SK-N-SH (cell line): ENCODE measurements at regions not wholly inside any gene's neighbourhood (a gene's known extent, or its start where the extent isn't known, plus 50 kb on each side); places are given as distances from the start of the nearest gene placed in this dataset.

Experiments used
- CTCF ChIA-PET: fragments of 300-600, 350-600 bp; formaldehyde crosslinking; extraction: SDS; loops from one replicate; lab custom pipeline; 2021; lab: Yijun Ruan, JAX
- POLR2A ChIA-PET: fragments of 350-600 bp; sonication (Branson Sonifier 250); formaldehyde crosslinking; extraction: SDS; loops from one replicate; lab custom pipeline; 2020; ENCODE audit warnings: antibody characterized with exemption, inconsistent platforms; lab: Yijun Ruan, JAX
- DNase-seq: peaks from one replicate; pipeline ENCODE4 v3.0.0; 2012
- H2AFZ ChIP-seq: fragments of 200-600 bp; sonication (generic); 2 replicates; pipeline ENCODE4 v1.8.1; 2016; ENCODE audit warnings: antibody characterized with exemption, mild to moderate bottlenecking, low read depth
- H3F3A ChIP-seq: fragments of 200-600 bp; sonication (generic); replicated peaks from 2 replicates; pipeline ENCODE3; 2016; ENCODE audit warnings: antibody characterized with exemption, mild to moderate bottlenecking; ENCODE audit not compliant: insufficient read depth
- H3K27ac ChIP-seq, 2 experiments: fragments of 200-500 bp in 1 of 2; fragments of 200-600 bp in 1 of 2; sonication (Bioruptor generic) in 1 of 2; sonication (generic), shearing (Covaris generic) in 1 of 2; 2 replicates each; pipeline versions ENCODE4 v1.5.1 to v1.6.1; 2014 to 2016; ENCODE audit warnings: low read depth in 2 of 2, inconsistent platforms in 1 of 2, low read length in 1 of 2, mild to moderate bottlenecking in 1 of 2, mixed read lengths in 1 of 2
- H3K27me3 ChIP-seq: fragments of 200-600 bp; sonication (generic), shearing (Covaris generic); 2 replicates; pipeline ENCODE4 v1.6.1; 2016; ENCODE audit warnings: mixed run types; ENCODE audit not compliant: insufficient read depth
- H3K36me3 ChIP-seq, 2 experiments: fragments of 200-500 bp in 1 of 2; fragments of 200-600 bp in 1 of 2; sonication (Bioruptor generic) in 1 of 2; sonication (generic) in 1 of 2; replicated peaks in 1 of 2; 2 replicates each; pipeline versions ENCODE3 to v1.5.1; 2014 to 2016; ENCODE audit warnings: low read length in 1 of 2, mild to moderate bottlenecking in 1 of 2; ENCODE audit not compliant: insufficient read depth in 2 of 2, control insufficient read depth in 1 of 2
- H3K4me1 ChIP-seq, 2 experiments: fragments of 200-500 bp in 1 of 2; fragments of 200-600 bp in 1 of 2; sonication (Bioruptor generic) in 1 of 2; sonication (generic), shearing (Covaris generic) in 1 of 2; 2 replicates each; pipeline versions ENCODE4 v1.5.1 to v1.6.1; 2014 to 2016; ENCODE audit warnings: low read depth in 1 of 2, low read length in 1 of 2, mixed run types in 1 of 2; ENCODE audit not compliant: insufficient read depth in 2 of 2, control insufficient read depth in 1 of 2
- H3K4me2 ChIP-seq: fragments of 200-600 bp; sonication (generic), shearing (Covaris generic); 2 replicates; pipeline ENCODE4 v1.6.1; 2017; ENCODE audit warnings: mixed run types
- H3K4me3 ChIP-seq, 2 experiments: fragments of 200-500 bp in 1 of 2; fragments of 200-600 bp in 1 of 2; sonication (Bioruptor generic) in 1 of 2; sonication (generic), shearing (Covaris generic) in 1 of 2; 2 replicates each; pipeline versions ENCODE4 v1.5.1 to v1.8.1; 2014 to 2016; ENCODE audit warnings: low read depth in 2 of 2, inconsistent platforms in 1 of 2, low read length in 1 of 2, mild to moderate bottlenecking in 1 of 2, mixed read lengths in 1 of 2, moderate library complexity in 1 of 2
- H3K79me2 ChIP-seq: fragments of 200-600 bp; sonication (generic); 2 replicates; pipeline ENCODE4 v1.8.1; 2017; ENCODE audit warnings: mild to moderate bottlenecking; ENCODE audit not compliant: insufficient read depth
- H3K9ac ChIP-seq: fragments of 200-600 bp; sonication (generic); 2 replicates; pipeline ENCODE4 v1.6.1; 2017; ENCODE audit warnings: mixed run types
- H3K9me2 ChIP-seq: fragments of 200-600 bp; sonication (generic); 2 replicates; pipeline ENCODE4 v1.6.1; 2017; ENCODE audit warnings: mixed run types
- H3K9me3 ChIP-seq: fragments of 200-600 bp; sonication (generic); 2 replicates; pipeline ENCODE4 v1.6.1; 2017; ENCODE audit warnings: mixed run types, mild to moderate bottlenecking, moderate library complexity
- H4K20me1 ChIP-seq: fragments of 200-600 bp; sonication (generic); 2 replicates; pipeline ENCODE4 v1.6.1; 2017; ENCODE audit warnings: mild to moderate bottlenecking, mixed run types; ENCODE audit not compliant: insufficient read depth
- EP300 ChIP-seq, 2 experiments: IDR thresholded peaks; 2 replicates each; pipeline versions ENCODE4 v1.4.0 to v1.6.1; 2012; ENCODE audit warnings: borderline replicate concordance in 1 of 2, low read depth in 1 of 2, low read length in 1 of 2
- FOXJ3 ChIP-seq: sonication (generic); formaldehyde crosslinking; IDR thresholded peaks from 2 replicates; pipeline ENCODE4 v1.5.1; 2020; ENCODE audit warnings: mild to moderate bottlenecking, missing genetic modification reagents
- MEF2A ChIP-seq: IDR thresholded peaks from 2 replicates; pipeline ENCODE4 v1.4.0; 2012; ENCODE audit warnings: low read depth, borderline replicate concordance
- MXI1 ChIP-seq: IDR thresholded peaks from 2 replicates; pipeline ENCODE4 v1.6.1; 2012; ENCODE audit warnings: mild to moderate bottlenecking, low read depth, low read length, improper control_type of control experiment
- RAD21 ChIP-seq: IDR thresholded peaks from 2 replicates; pipeline ENCODE4 v1.6.1; 2012; ENCODE audit warnings: mild to moderate bottlenecking, low read length
- RCOR1 ChIP-seq: fragments of 150-350 bp; IDR thresholded peaks from 2 replicates; pipeline ENCODE4 v1.6.1; 2017; ENCODE audit warnings: antibody characterized with exemption, low read length
- RFX5 ChIP-seq: IDR thresholded peaks from 2 replicates; pipeline ENCODE4 v1.6.1; 2012; ENCODE audit warnings: mild to moderate bottlenecking, improper control_type of control experiment, low read length
- RXRA ChIP-seq: IDR thresholded peaks from 2 replicates; pipeline ENCODE4 v1.4.0; 2012; ENCODE audit warnings: low read depth, mild to moderate bottlenecking, borderline replicate concordance
- SMC3 ChIP-seq: IDR thresholded peaks from 2 replicates; pipeline ENCODE4 v1.6.1; 2012; ENCODE audit warnings: low read depth, low read length, improper control_type of control experiment
- TAF1 ChIP-seq: IDR thresholded peaks from 2 replicates; pipeline ENCODE4 v1.6.1; 2012; ENCODE audit warnings: low read depth, mild to moderate bottlenecking, low read length, moderate library complexity, borderline replicate concordance
- TEAD4 ChIP-seq: IDR thresholded peaks from 2 replicates; pipeline ENCODE4 v1.4.0; 2012; ENCODE audit warnings: mild to moderate bottlenecking, borderline replicate concordance; ENCODE audit not compliant: insufficient read depth
- ZBTB33 ChIP-seq: IDR thresholded peaks from 2 replicates; pipeline ENCODE4 v1.4.0; 2012; ENCODE audit warnings: low read depth, borderline replicate concordance
- WGBS: methylation state at CpG from one replicate; pipeline ENCODE4 v1.1.6; 2017; ENCODE audit warnings: low lambda C conversion rate; 5-methylcytosine and 5-hydroxymethylcytosine counted together
- TF ChIP-seq, protein P1 (sequence below): IDR thresholded peaks from 2 replicates; pipeline ENCODE4 v1.4.0; 2012; ENCODE audit warnings: low read depth
- TF ChIP-seq, protein P2 (sequence below): IDR thresholded peaks from 2 replicates; pipeline ENCODE4 v1.4.0; 2012; ENCODE audit warnings: low read depth, borderline replicate concordance
- TF ChIP-seq, protein P3 (sequence below): fragments of 200-600 bp; sonication (generic); IDR thresholded peaks from 2 replicates; pipeline ENCODE4 v1.6.1; 2017; ENCODE audit warnings: antibody characterized with exemption, mild to moderate bottlenecking, moderate library complexity

GRCh38 chr18:25842665-25843064, 247.7 kb downstream of the SS18 start (continued):
- TF ChIP-seq, protein P1, sequence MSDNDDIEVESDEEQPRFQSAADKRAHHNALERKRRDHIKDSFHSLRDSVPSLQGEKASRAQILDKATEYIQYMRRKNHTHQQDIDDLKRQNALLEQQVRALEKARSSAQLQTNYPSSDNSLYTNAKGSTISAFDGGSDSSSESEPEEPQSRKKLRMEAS = no peak
- TF ChIP-seq EP300 (IDR thresholded peaks at IDR 0.05; ENCODE audit: borderline replicate concordance in 1 of 2, low read depth in 1 of 2, low read length in 1 of 2) (no peak), FOXJ3 (no peak), TAF1 (no peak)
- TF ChIP-seq, all 33 proteins: peak for 0

GRCh38 chr18:25834061-25834460, 256.4 kb downstream of the SS18 start:
- peaks cover 5% of the 10 kb centered on the region for H3F3A ChIP-seq
- no peaks in the 10 kb centered on the region for H3K36me3 ChIP-seq
- POLR2A ChIA-PET = no interaction called here
- H3K4me1 ChIP-seq = peaks cover 6 to 12% of the 10 kb centered on the region in 2 experiments
- no peak overlapping the region for H2AFZ ChIP-seq
- no peak for TF ChIP-seq MXI1
- TF ChIP-seq MEF2A = no peak
- TF ChIP-seq, protein P2, sequence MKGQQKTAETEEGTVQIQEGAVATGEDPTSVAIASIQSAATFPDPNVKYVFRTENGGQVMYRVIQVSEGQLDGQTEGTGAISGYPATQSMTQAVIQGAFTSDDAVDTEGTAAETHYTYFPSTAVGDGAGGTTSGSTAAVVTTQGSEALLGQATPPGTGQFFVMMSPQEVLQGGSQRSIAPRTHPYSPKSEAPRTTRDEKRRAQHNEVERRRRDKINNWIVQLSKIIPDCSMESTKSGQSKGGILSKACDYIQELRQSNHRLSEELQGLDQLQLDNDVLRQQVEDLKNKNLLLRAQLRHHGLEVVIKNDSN = no peak
- TF ChIP-seq RXRA = no peak
- CTCF ChIA-PET = no interaction called here
- H3K27me3 ChIP-seq = no peaks in the 10 kb centered on the region
- H3K9me2 ChIP-seq = no peaks in the 10 kb centered on the region
- no peaks in the 10 kb centered on the region for H3K9me3 ChIP-seq
- no peak overlapping the region for H3K9ac ChIP-seq
- no peak for DNase-seq
- H3K27ac ChIP-seq = no peak overlapping the region
- no peaks in the 10 kb centered on the region for H4K20me1 ChIP-seq
- no peaks in the 10 kb centered on the region for H3K79me2 ChIP-seq
- WGBS = 64% methylated on average over 8 of the region's 8 CpGs
- H3K4me2 ChIP-seq = no peak overlapping the region
- H3K4me3 ChIP-seq = no peak overlapping the region

DNA sequence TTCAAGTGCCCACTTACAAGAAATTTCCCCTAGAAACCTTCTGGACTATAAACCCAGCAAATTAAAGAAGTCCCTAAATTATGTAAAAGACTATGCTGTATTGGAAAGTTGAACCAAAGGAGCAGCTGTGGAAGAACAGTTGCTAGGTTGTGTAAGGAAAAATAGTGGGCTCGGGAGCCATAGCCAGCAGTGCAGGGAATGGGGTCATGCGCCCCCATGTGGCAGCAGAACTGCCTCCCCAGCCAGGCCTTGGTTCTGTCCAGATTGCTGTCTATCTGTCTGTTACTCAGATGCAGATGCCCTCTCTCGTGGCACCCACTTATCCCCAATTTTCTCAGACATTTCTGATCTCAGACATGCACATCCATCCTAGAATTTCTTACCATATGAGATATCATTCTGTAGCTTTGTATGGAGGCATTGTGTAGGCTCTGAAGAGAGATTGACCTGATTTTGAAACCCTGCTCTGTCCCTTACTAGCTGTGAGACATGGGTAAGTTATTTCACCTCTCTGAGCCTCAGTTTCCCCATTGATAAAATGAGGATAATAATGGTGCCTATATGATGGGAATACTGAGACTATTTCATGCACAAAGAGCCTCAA, 258.3 kb downstream of the SS18 start:
- Histone ChIP-seq H2AFZ (no peak overlapping the region), H3K9me3 (no peaks in the 10 kb centered on the region), H3K4me3 (no peak overlapping the region; a peak in 1 of 4 replicates), H3K27me3 (no peaks in the 10 kb centered on the region), H3K27ac (no peak overlapping the region), H4K20me1 (no peaks in the 10 kb centered on the region), H3K79me2 (no peaks in the 10 kb centered on the region), H3K4me1 (peaks cover 24 to 25% of the 10 kb centered on the region in 2 experiments), H3K36me3 (no peaks in the 10 kb centered on the region), H3K9ac (no peak overlapping the region), H3F3A (peaks cover 14% of the 10 kb centered on the region), H3K9me2 (no peaks in the 10 kb centered on the region), H3K4me2 (no peak overlapping the region)
- POLR2A ChIA-PET = no interaction called here
- peak; percentile 62 for DNase-seq
- CTCF ChIA-PET = interaction anchor here (0.5 to 2.6 kb wide), 17 partner anchors 9 to 1050 kb away, joined by 3 to 17 read pairs (median 3); no protein-coding TSS in a partner anchor
- TF ChIP-seq TAF1 (no peak), RCOR1 (no peak), SMC3 (peak; percentile 92), ZBTB33 (no peak), RFX5 (0 out of 2 replicates have a peak, but pooled peaks have one; percentile 35), FOXJ3 (no peak), RAD21 (peak; percentile 87), TEAD4 (no peak)
- TF ChIP-seq, protein P2 = no peak
- TF ChIP-seq, protein P3, sequence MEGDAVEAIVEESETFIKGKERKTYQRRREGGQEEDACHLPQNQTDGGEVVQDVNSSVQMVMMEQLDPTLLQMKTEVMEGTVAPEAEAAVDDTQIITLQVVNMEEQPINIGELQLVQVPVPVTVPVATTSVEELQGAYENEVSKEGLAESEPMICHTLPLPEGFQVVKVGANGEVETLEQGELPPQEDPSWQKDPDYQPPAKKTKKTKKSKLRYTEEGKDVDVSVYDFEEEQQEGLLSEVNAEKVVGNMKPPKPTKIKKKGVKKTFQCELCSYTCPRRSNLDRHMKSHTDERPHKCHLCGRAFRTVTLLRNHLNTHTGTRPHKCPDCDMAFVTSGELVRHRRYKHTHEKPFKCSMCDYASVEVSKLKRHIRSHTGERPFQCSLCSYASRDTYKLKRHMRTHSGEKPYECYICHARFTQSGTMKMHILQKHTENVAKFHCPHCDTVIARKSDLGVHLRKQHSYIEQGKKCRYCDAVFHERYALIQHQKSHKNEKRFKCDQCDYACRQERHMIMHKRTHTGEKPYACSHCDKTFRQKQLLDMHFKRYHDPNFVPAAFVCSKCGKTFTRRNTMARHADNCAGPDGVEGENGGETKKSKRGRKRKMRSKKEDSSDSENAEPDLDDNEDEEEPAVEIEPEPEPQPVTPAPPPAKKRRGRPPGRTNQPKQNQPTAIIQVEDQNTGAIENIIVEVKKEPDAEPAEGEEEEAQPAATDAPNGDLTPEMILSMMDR = peak; percentile 89
- WGBS = 7% methylated on average over 3 of the region's 3 CpGs
